Osteoblast (primary cell): ENCODE measurements at regions not wholly inside any gene's neighbourhood (a gene's known extent, or its start where the extent isn't known, plus 50 kb on each side); places are given as distances from the start of the nearest gene placed in this dataset.

ENCODE experiments used
- DNase-seq: peaks from one replicate; pipeline ENCODE4 v3.0.0; 2011; ENCODE audit warnings: low spot score, mixed read lengths; ENCODE audit not compliant: insufficient read length; ENCODE audit errors: missing footprints
- H2AFZ ChIP-seq: 2 replicates; pipeline ENCODE4 v1.6.0; 2011; ENCODE audit warnings: mild to moderate bottlenecking, low read length
- H3K27ac ChIP-seq: 2 replicates; pipeline ENCODE4 v1.5.1; 2011; ENCODE audit warnings: mild to moderate bottlenecking, low read depth, low read length, moderate library complexity
- H3K27me3 ChIP-seq: 2 replicates; pipeline ENCODE4 v1.6.0; 2012; ENCODE audit warnings: mild to moderate bottlenecking, control low read depth, inconsistent platforms, low read length, moderate library complexity; ENCODE audit not compliant: insufficient read depth
- H3K36me3 ChIP-seq: 2 replicates; pipeline ENCODE4 v1.5.1; 2011; ENCODE audit warnings: mild to moderate bottlenecking, low read length, control low read depth, moderate library complexity; ENCODE audit not compliant: insufficient read depth
- H3K4me1 ChIP-seq: 2 replicates; pipeline ENCODE4 v1.5.1; 2011; ENCODE audit warnings: mild to moderate bottlenecking, low read length, control low read depth, moderate library complexity; ENCODE audit not compliant: insufficient read depth
- H3K4me2 ChIP-seq: 2 replicates; pipeline ENCODE4 v1.6.0; 2011; ENCODE audit warnings: mild to moderate bottlenecking, low read length; ENCODE audit not compliant: insufficient read depth
- H3K4me3 ChIP-seq: fragments of 200-600 bp; sonication (generic); 3 replicates; pipeline ENCODE4 v1.5.1; 2012; ENCODE audit warnings: mild to moderate bottlenecking, low read length, inconsistent platforms; ENCODE audit not compliant: insufficient read depth
- H3K79me2 ChIP-seq: 2 replicates; pipeline ENCODE4 v1.6.0; 2012; ENCODE audit warnings: mild to moderate bottlenecking, low read length, control low read depth, inconsistent platforms; ENCODE audit not compliant: insufficient read depth
- H3K9me3 ChIP-seq: 2 replicates; pipeline ENCODE4 v1.5.1; 2011; ENCODE audit warnings: low read depth, low read length, control low read depth
- H4K20me1 ChIP-seq: 2 replicates; pipeline ENCODE4 v1.6.0; 2012; ENCODE audit warnings: mild to moderate bottlenecking, low read length, control low read depth; ENCODE audit not compliant: insufficient read depth
- TF ChIP-seq, protein P1 (sequence below): IDR thresholded peaks from 2 replicates; pipeline ENCODE4 v1.5.1; 2011; ENCODE audit warnings: mild to moderate bottlenecking, low read depth, low read length, moderate library complexity; ENCODE audit errors: extremely low read depth

- H3K9me3 ChIP-seq, result no peaks in the 10 kb centered on the region
- H3K4me2 ChIP-seq, result peak overlapping the region; percentile 66
- no peak overlapping the region for H2AFZ ChIP-seq
- no peak overlapping the region for H3K4me3 ChIP-seq
- peaks cover 26% of the 10 kb centered on the region for H3K4me1 ChIP-seq
- no peak for DNase-seq
- H3K36me3 ChIP-seq, result no peaks in the 10 kb centered on the region
- no peaks in the 10 kb centered on the region for H3K79me2 ChIP-seq
- TF ChIP-seq, protein P1, sequence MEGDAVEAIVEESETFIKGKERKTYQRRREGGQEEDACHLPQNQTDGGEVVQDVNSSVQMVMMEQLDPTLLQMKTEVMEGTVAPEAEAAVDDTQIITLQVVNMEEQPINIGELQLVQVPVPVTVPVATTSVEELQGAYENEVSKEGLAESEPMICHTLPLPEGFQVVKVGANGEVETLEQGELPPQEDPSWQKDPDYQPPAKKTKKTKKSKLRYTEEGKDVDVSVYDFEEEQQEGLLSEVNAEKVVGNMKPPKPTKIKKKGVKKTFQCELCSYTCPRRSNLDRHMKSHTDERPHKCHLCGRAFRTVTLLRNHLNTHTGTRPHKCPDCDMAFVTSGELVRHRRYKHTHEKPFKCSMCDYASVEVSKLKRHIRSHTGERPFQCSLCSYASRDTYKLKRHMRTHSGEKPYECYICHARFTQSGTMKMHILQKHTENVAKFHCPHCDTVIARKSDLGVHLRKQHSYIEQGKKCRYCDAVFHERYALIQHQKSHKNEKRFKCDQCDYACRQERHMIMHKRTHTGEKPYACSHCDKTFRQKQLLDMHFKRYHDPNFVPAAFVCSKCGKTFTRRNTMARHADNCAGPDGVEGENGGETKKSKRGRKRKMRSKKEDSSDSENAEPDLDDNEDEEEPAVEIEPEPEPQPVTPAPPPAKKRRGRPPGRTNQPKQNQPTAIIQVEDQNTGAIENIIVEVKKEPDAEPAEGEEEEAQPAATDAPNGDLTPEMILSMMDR, result no peak
- H3K27me3 ChIP-seq, result peaks cover 8% of the 10 kb centered on the region
- no peaks in the 10 kb centered on the region for H4K20me1 ChIP-seq
- no peak overlapping the region for H3K27ac ChIP-seq
Observed at GRCh38 chr4:153113838-153114105, 90.5 kb upstream of the TRIM2 start.

DNA sequence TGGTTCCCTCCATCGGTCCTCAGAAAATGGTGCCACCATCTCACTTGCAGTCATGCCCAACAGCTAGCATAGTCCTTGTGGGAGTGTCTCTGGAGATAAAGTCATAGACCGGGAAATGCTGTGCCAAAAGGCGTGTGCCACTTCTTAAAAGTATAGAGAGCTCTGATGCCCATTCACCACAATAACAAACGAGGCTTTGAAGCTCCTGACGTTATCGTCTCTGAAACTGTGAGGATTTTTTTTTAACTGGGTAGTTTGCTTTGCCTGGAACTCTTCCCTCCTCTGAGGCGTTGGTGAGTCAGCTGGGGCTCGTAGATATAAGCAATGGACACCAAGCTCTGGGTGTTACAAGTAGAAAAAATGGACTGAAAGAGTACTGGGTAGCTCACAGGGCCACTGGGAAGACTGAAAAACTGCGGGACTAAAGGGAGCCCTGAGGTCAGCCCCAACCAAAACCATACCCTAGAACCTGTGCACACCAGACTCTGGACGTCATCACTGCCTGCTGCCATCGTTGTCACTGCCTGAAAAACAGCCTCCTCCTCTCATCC, 89.4 kb upstream of the TRIM2 start:
- Histone ChIP-seq H3K9me3 (no peaks in the 10 kb centered on the region), H3K4me3 (peak overlapping the region; percentile 64), H3K79me2 (no peaks in the 10 kb centered on the region), H3K4me1 (peaks cover 26% of the 10 kb centered on the region), H2AFZ (peak overlapping the region; percentile 92), H3K36me3 (no peaks in the 10 kb centered on the region), H3K27ac (peak overlapping the region; percentile 83), H4K20me1 (no peaks in the 10 kb centered on the region), H3K27me3 (peaks cover 8% of the 10 kb centered on the region), H3K4me2 (peak overlapping the region; percentile 91)
- DNase-seq, result peak; percentile 90
- TF ChIP-seq, protein P1, result no peak

- Histone ChIP-seq H3K9me3 (no peaks in the 10 kb centered on the region), H3K4me3 (peak overlapping the region; percentile 64), H3K79me2 (no peaks in the 10 kb centered on the region), H3K27me3 (peaks cover 5% of the 10 kb centered on the region), H3K4me2 (peak overlapping the region; percentile 91), H4K20me1 (no peaks in the 10 kb centered on the region), H3K4me1 (peaks cover 26% of the 10 kb centered on the region), H3K36me3 (no peaks in the 10 kb centered on the region), H2AFZ (peak overlapping the region; percentile 92), H3K27ac (peak overlapping the region; percentile 83)
- TF ChIP-seq, protein P1, result no peak
- DNase-seq, result peak; percentile 87
Observed at GRCh38 chr4:153115322-153116290, 88.6 kb upstream of the TRIM2 start.

DNA sequence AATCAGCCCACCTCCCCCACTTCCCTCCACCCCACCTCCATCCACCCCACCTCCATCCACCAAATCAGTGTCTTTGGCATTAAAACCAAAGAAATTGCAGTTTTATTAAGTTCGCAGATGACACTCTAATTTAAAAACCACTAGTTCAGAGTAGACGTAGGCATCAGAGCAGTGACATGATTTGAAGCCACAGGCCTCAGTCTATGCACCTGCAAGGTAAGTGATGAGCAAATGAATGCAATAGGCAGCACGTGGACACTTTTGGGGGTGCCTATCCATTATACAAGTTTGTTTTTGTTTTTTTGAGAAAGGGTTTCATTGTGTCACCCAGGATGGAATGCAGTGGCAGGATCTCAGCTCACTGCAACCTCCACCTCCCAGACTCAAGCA, 88.0 kb upstream of the TRIM2 start:
- Histone ChIP-seq H3K9me3 (no peaks in the 10 kb centered on the region), H3K4me1 (peaks cover 26% of the 10 kb centered on the region), H2AFZ (no peak overlapping the region), H4K20me1 (no peaks in the 10 kb centered on the region), H3K27me3 (no peaks in the 10 kb centered on the region), H3K36me3 (no peaks in the 10 kb centered on the region), H3K27ac (no peak overlapping the region), H3K4me3 (peak overlapping the region; percentile 64), H3K79me2 (no peaks in the 10 kb centered on the region), H3K4me2 (peak overlapping the region; percentile 91)
- TF ChIP-seq, protein P1, result no peak
- DNase-seq, result no peak
